Neural crest cell (in vitro differentiated cells): ENCODE measurements at regions not wholly inside any gene's neighbourhood (a gene's known extent, or its start where the extent isn't known, plus 50 kb on each side); places are given as distances from the start of the nearest gene placed in this dataset.

ENCODE experiments used
- DNase-seq: peaks from one replicate; pipeline ENCODE4 v3.0.0; 2021; ENCODE audit warnings: low read depth, mixed read lengths, low spot score
- H3K27ac Mint-ChIP-seq: one replicate; pipeline ENCODE4 v1.8.0; 2021; ENCODE audit warnings: mild to moderate bottlenecking, mixed read lengths; ENCODE audit not compliant: unreplicated experiment
- H3K27me3 Mint-ChIP-seq: 2 replicates; pipeline ENCODE4 v1.8.0; 2021; ENCODE audit warnings: low read depth, mild to moderate bottlenecking, mixed read lengths
- H3K36me3 Mint-ChIP-seq: 2 replicates; pipeline ENCODE4 v1.8.0; 2021; ENCODE audit warnings: low read depth, mild to moderate bottlenecking, mixed read lengths
- H3K4me1 Mint-ChIP-seq: 2 replicates; pipeline ENCODE4 v1.8.0; 2021; ENCODE audit warnings: mixed read lengths
- H3K4me3 Mint-ChIP-seq: one replicate; pipeline ENCODE4 v1.8.0; 2021; ENCODE audit warnings: mild to moderate bottlenecking, mixed read lengths
- H3K9me3 Mint-ChIP-seq: 2 replicates; pipeline ENCODE4 v1.8.0; 2021; ENCODE audit warnings: mixed read lengths
- CTCF ChIP-seq: fragments of 200-600 bp; sonication (generic); conservative IDR thresholded peaks from 2 replicates; pipeline ENCODE4 v1.5.0; 2021; ENCODE audit warnings: antibody characterized with exemption, mild to moderate bottlenecking

- Mint-ChIP-seq H3K4me3 (no peak overlapping the region), H3K27ac (no peak overlapping the region), H3K36me3 (peaks cover 3% of the 10 kb centered on the region)
These were observed 104.7 kb downstream of the PDGFA start for GRCh38 chr7:414681-415560.

GRCh38 chr7:415646-416525, 103.8 kb downstream of the PDGFA start:
- peaks cover 4% of the 10 kb centered on the region for H3K9me3 Mint-ChIP-seq
- no peak overlapping the region for H3K27ac Mint-ChIP-seq
- no peaks in the 10 kb centered on the region for H3K27me3 Mint-ChIP-seq
- TF ChIP-seq CTCF: no peak
- no peaks in the 10 kb centered on the region for H3K4me1 Mint-ChIP-seq
- peaks cover 3% of the 10 kb centered on the region for H3K36me3 Mint-ChIP-seq
- H3K4me3 Mint-ChIP-seq: no peak overlapping the region
- no peak for DNase-seq

More at GRCh38 chr7:414681-415560, 104.7 kb downstream of the PDGFA start:
- H3K9me3 Mint-ChIP-seq: peaks cover 4% of the 10 kb centered on the region
- no peak for DNase-seq
- no peak for TF ChIP-seq CTCF
- no peaks in the 10 kb centered on the region for H3K4me1 Mint-ChIP-seq
- H3K27me3 Mint-ChIP-seq: no peaks in the 10 kb centered on the region

- H3K9me3 Mint-ChIP-seq: peaks cover 4% of the 10 kb centered on the region
- H3K4me1 Mint-ChIP-seq: no peaks in the 10 kb centered on the region
- no peak overlapping the region for H3K27ac Mint-ChIP-seq
- no peaks in the 10 kb centered on the region for H3K27me3 Mint-ChIP-seq
- no peak for TF ChIP-seq CTCF
- DNase-seq: no peak
- no peak overlapping the region for H3K4me3 Mint-ChIP-seq
- peaks cover 3% of the 10 kb centered on the region for H3K36me3 Mint-ChIP-seq
These were observed 102.7 kb downstream of the PDGFA start for GRCh38 chr7:416761-417624.

GRCh38 chr7:417625-417889, 102.1 kb downstream of the PDGFA start:
- H3K27me3 Mint-ChIP-seq: no peaks in the 10 kb centered on the region
- no peak overlapping the region for H3K4me3 Mint-ChIP-seq
- TF ChIP-seq CTCF: no peak
- no peak overlapping the region for H3K27ac Mint-ChIP-seq
- H3K36me3 Mint-ChIP-seq: peaks cover 3% of the 10 kb centered on the region
- H3K4me1 Mint-ChIP-seq: no peaks in the 10 kb centered on the region
- H3K9me3 Mint-ChIP-seq: peaks cover 4% of the 10 kb centered on the region
- no peak for DNase-seq

- H3K4me1 Mint-ChIP-seq: no peaks in the 10 kb centered on the region
- H3K9me3 Mint-ChIP-seq: peaks cover 4% of the 10 kb centered on the region
- peaks cover 3% of the 10 kb centered on the region for H3K36me3 Mint-ChIP-seq
- TF ChIP-seq CTCF: no peak
- H3K27me3 Mint-ChIP-seq: no peaks in the 10 kb centered on the region
- DNase-seq: no peak
- no peak overlapping the region for H3K27ac Mint-ChIP-seq
- no peak overlapping the region for H3K4me3 Mint-ChIP-seq
These were observed 101.6 kb downstream of the PDGFA start for GRCh38 chr7:417973-418601.
